Cardiac muscle cell (in vitro differentiated cells and primary cell): ENCODE measurements at regions not wholly inside any gene's neighbourhood (a gene's known extent, or its start where the extent isn't known, plus 50 kb on each side); places are given as distances from the start of the nearest gene placed in this dataset.

ENCODE experiments used
- DNase-seq, 2 donors: peaks; one replicate each; pipeline versions ENCODE4 v3.0.0 to v3.0.0-alpha.2; 2010 to 2017; ENCODE audit warnings: low read depth in 1 of 2, low spot score in 1 of 2
- H3K27ac ChIP-seq: fragments of 200-600 bp; sonication (generic); 2 replicates; pipeline ENCODE4 v1.5.1; 2016
- H3K27me3 ChIP-seq: fragments of 200-600 bp; sonication (generic); 2 replicates; pipeline ENCODE4 v1.6.0; 2016; ENCODE audit warnings: control low read depth
- H3K36me3 ChIP-seq: fragments of 200-600 bp; sonication (generic); 2 replicates; pipeline ENCODE4 v1.5.1; 2016; ENCODE audit warnings: control low read depth
- H3K4me1 ChIP-seq: fragments of 200-600 bp; sonication (generic); 2 replicates; pipeline ENCODE4 v1.8.1; 2017; ENCODE audit warnings: low read depth, mild to moderate bottlenecking, mixed run types
- H3K4me3 ChIP-seq: fragments of 200-600 bp; sonication (generic); 2 replicates; pipeline ENCODE4 v1.5.1; 2016; ENCODE audit warnings: mild to moderate bottlenecking
- H3K9me3 ChIP-seq: fragments of 200-600 bp; sonication (generic); 2 replicates; pipeline ENCODE4 v1.5.1; 2017; ENCODE audit warnings: low read depth, mild to moderate bottlenecking, control low read depth
- TF ChIP-seq, protein P1 (sequence below): IDR thresholded peaks from 2 replicates; pipeline ENCODE4 v1.5.1; 2012; ENCODE audit warnings: low read depth, mild to moderate bottlenecking, low read length

DNA sequence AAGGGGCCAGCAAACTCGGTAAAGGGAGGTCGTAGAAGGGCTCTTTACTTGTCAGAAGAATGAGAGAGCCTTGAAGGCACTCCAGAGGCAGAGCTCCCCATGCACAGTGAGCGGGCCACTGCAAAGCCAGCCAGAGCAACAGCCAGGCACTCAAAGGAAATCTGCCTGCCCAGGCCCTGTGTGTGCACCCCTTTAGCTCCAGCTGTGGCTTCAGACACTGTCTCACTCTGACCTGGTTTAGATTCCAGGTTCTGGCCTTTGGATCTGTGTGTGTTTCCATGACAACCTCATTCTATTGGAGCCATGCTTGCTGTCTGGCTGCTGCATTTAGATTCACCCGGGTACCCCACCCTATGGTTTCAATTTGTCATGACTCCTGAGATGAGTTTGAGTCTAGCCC, 170.3 kb downstream of the CAPZA3 start:
- no peak overlapping the region for H3K4me3 ChIP-seq
- H3K4me1 ChIP-seq, result no peaks in the 10 kb centered on the region
- TF ChIP-seq, protein P1, sequence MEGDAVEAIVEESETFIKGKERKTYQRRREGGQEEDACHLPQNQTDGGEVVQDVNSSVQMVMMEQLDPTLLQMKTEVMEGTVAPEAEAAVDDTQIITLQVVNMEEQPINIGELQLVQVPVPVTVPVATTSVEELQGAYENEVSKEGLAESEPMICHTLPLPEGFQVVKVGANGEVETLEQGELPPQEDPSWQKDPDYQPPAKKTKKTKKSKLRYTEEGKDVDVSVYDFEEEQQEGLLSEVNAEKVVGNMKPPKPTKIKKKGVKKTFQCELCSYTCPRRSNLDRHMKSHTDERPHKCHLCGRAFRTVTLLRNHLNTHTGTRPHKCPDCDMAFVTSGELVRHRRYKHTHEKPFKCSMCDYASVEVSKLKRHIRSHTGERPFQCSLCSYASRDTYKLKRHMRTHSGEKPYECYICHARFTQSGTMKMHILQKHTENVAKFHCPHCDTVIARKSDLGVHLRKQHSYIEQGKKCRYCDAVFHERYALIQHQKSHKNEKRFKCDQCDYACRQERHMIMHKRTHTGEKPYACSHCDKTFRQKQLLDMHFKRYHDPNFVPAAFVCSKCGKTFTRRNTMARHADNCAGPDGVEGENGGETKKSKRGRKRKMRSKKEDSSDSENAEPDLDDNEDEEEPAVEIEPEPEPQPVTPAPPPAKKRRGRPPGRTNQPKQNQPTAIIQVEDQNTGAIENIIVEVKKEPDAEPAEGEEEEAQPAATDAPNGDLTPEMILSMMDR, result no peak
- H3K27me3 ChIP-seq, result no peaks in the 10 kb centered on the region
- DNase-seq, result no peak
- H3K9me3 ChIP-seq, result no peaks in the 10 kb centered on the region
- H3K36me3 ChIP-seq, result no peaks in the 10 kb centered on the region
- H3K27ac ChIP-seq, result no peak overlapping the region

DNA sequence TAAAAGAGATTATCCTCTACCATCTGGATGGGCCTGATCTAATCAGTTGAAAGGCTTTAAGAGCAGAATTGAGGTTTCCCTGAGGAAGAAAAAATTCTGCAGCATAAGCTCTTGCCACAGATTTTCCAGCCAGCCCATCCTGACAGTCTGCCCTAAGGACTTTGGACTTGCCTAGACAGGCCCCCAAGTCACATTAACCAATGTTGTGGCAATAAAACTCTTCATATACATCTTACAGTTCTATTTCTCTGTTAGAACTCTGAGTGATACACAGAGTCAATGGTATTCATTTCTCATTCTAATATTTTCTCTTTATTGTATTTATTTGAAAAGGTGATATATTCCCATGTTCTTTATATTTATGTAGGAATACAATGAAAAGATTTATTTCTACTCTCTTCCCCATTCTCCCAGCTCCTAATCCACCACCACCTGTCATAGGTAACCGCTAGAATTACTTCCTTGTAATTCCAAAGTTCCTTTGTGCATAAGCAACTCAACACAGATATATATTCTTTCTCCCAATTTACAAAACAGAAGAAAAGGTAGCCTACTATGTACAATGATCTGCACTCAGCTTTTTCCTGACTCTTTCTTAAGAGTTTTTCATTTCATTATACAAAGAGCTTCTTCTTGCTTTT, 182.1 kb downstream of the CAPZA3 start:
- DNase-seq, result no peak
- Histone ChIP-seq H3K36me3 (no peaks in the 10 kb centered on the region), H3K27ac (no peak overlapping the region), H3K27me3 (no peaks in the 10 kb centered on the region), H3K4me3 (no peak overlapping the region), H3K4me1 (no peaks in the 10 kb centered on the region), H3K9me3 (no peaks in the 10 kb centered on the region)
- TF ChIP-seq, protein P1, result no peak

DNA sequence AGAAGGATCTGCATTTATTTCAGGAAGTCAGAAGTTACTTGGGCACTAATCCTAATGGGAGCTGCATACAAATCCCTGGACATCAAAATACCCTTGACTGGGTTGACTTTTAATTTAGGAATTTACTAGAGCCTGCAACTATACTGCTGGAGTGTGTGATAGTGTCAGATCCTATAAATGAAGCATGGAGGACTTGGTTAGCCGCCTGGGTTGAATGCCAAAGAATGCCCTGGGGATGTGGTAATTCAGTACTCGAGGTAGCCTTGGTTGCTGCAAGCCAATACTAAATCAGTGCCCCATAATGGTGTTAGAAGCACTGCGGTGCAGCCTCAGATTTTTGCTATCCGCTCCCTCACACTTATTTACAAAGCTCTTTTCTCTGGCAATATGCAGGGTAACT, 184.9 kb downstream of the CAPZA3 start:
- Histone ChIP-seq H3K27me3 (no peaks in the 10 kb centered on the region), H3K4me3 (no peak overlapping the region), H3K9me3 (no peaks in the 10 kb centered on the region), H3K4me1 (no peaks in the 10 kb centered on the region), H3K36me3 (no peaks in the 10 kb centered on the region), H3K27ac (no peak overlapping the region)
- no peak for DNase-seq
- TF ChIP-seq, protein P1, result no peak

- H3K4me3 ChIP-seq, result no peak overlapping the region
- H3K27me3 ChIP-seq, result no peaks in the 10 kb centered on the region
- H3K9me3 ChIP-seq, result no peaks in the 10 kb centered on the region
- no peaks in the 10 kb centered on the region for H3K4me1 ChIP-seq
- no peaks in the 10 kb centered on the region for H3K36me3 ChIP-seq
- no peak for DNase-seq
- TF ChIP-seq, protein P1, result no peak
- no peak overlapping the region for H3K27ac ChIP-seq
Measured at GRCh38 chr12:18923721-18924120, 185.8 kb downstream of the CAPZA3 start.

DNA sequence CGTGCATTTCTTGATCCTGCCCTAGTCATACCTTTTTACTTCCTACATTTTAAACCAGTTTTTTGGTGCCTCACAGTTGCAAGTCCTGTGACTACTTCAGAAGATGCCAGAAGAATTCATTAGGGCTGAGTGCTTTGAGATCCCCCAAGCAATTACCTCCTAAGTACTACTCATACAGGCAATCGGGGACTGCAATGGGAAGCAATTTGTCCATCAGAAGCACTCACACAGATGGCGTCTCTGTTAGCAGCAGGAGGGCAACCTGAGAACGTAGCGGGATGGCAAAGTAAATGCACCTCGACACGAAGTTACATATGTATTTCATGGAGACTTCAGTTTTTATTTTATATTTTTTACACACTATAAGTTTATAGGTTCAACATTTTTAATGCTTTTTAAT, 188.3 kb downstream of the CAPZA3 start:
- DNase-seq, result no peak
- no peaks in the 10 kb centered on the region for H3K36me3 ChIP-seq
- H3K27me3 ChIP-seq, result no peaks in the 10 kb centered on the region
- H3K9me3 ChIP-seq, result no peaks in the 10 kb centered on the region
- H3K4me3 ChIP-seq, result no peak overlapping the region
- no peaks in the 10 kb centered on the region for H3K4me1 ChIP-seq
- TF ChIP-seq, protein P1, result no peak
- no peak overlapping the region for H3K27ac ChIP-seq
